ENCODE measurements at regions not wholly inside any gene's neighbourhood (a gene's known extent, or its start where the extent isn't known, plus 50 kb on each side); places are given as distances from the start of the nearest gene placed in this dataset.

GRCh38 chr7:18419456-18419855, 76.1 kb upstream of the HDAC9 start:
- ChIA-PET CTCF (no interaction called here), POLR2A (no interaction called here)
- H3K4me3 ChIP-seq (ENCODE audit: low read depth, low read length), result no peak overlapping the region
- no peak for TF ChIP-seq CTCF (IDR thresholded peaks at IDR 0.05; ENCODE audit: insufficient read depth, low read length, missing control alignments)
- no peak for DNase-seq (ENCODE audit: low read depth, low spot score)

GRCh38 chr7:18420108-18420507, 75.4 kb upstream of the HDAC9 start:
- POLR2A ChIA-PET, result no interaction called here

GRCh38 chr7:18420748-18421147, 74.8 kb upstream of the HDAC9 start:
- DNase-seq (ENCODE audit: low read depth, low spot score), result no peak
- ChIA-PET POLR2A (no interaction called here), CTCF (interaction anchor here (1.4 kb wide), 1 partner anchor 11 kb away, joined by 4 read pairs; no protein-coding TSS in a partner anchor)
- no peak for TF ChIP-seq CTCF (IDR thresholded peaks at IDR 0.05; ENCODE audit: insufficient read depth, low read length, missing control alignments)
- no peak overlapping the region for H3K4me3 ChIP-seq (ENCODE audit: low read depth, low read length)

More at GRCh38 chr7:18420108-18420507, 75.4 kb upstream of the HDAC9 start:
- CTCF ChIA-PET, result interaction anchor here (1.4 kb wide), 1 partner anchor 10 kb away, joined by 4 read pairs; no protein-coding TSS in a partner anchor
- no peak for TF ChIP-seq CTCF (IDR thresholded peaks at IDR 0.05; ENCODE audit: insufficient read depth, low read length, missing control alignments)
- DNase-seq (ENCODE audit: low read depth, low spot score), result no peak
- H3K4me3 ChIP-seq (ENCODE audit: low read depth, low read length), result no peak overlapping the region

- H3K4me3 ChIP-seq (ENCODE audit: low read depth, low read length), result no peak overlapping the region
- no peak for DNase-seq (ENCODE audit: low read depth, low spot score)
- ChIA-PET POLR2A (no interaction called here), CTCF (interaction anchor here (1.4 kb wide), 1 partner anchor 11 kb away, joined by 4 read pairs; no protein-coding TSS in a partner anchor)
- no peak for TF ChIP-seq CTCF (IDR thresholded peaks at IDR 0.05; ENCODE audit: insufficient read depth, low read length, missing control alignments)
Observed at GRCh38 chr7:18421297-18422002, 74.1 kb upstream of the HDAC9 start.

GRCh38 chr7:18425227-18425626, 70.3 kb upstream of the HDAC9 start:
- TF ChIP-seq CTCF (IDR thresholded peaks at IDR 0.05; ENCODE audit: insufficient read depth, low read length, missing control alignments), result no peak
- H3K4me3 ChIP-seq (ENCODE audit: low read depth, low read length), result no peak overlapping the region
- DNase-seq (ENCODE audit: low read depth, low spot score), result no peak
- CTCF ChIA-PET, result no interaction called here
- POLR2A ChIA-PET, result interaction anchor here (1.3 kb wide), 1 partner anchor 84 kb away, joined by 3 read pairs; no protein-coding TSS in a partner anchor

- ChIA-PET CTCF (interaction anchor here (0.8 to 1.8 kb wide), 2 partner anchors 10 to 16 kb away, joined by 3 read pairs; no protein-coding TSS in a partner anchor), POLR2A (interaction anchor here (1.3 kb wide), 1 partner anchor 83 kb away, joined by 3 read pairs; no protein-coding TSS in a partner anchor)
- DNase-seq (ENCODE audit: low read depth, low spot score), result no peak
- TF ChIP-seq CTCF (IDR thresholded peaks at IDR 0.05; ENCODE audit: insufficient read depth, low read length, missing control alignments), result no peak
- H3K4me3 ChIP-seq (ENCODE audit: low read depth, low read length), result no peak overlapping the region
Observed at GRCh38 chr7:18425838-18426445, 69.6 kb upstream of the HDAC9 start.

Measured in AG04449 (cell line).